HG02973 (cell line): ENCODE measurements at regions not wholly inside any gene's neighbourhood (a gene's known extent, or its start where the extent isn't known, plus 50 kb on each side); places are given as distances from the start of the nearest gene placed in this dataset.
"Not testable (repeated sequence)": the region's sequence is repeated elsewhere in the genome, so short reads cannot be mapped to it uniquely, and the experiment has no call there.

ENCODE experiments used
- ATAC-seq: cut with Tn5 transposase; IDR thresholded peaks from one replicate; pipeline ENCODE4 v1.9.1; 2021; ENCODE audit warnings: moderate library complexity; ENCODE audit not compliant: unreplicated experiment

- ATAC-seq: no peak
Observed at GRCh38 chr5:136749016-136749415, 383.7 kb upstream of the TRPC7 start.

- no peak for ATAC-seq
Observed at GRCh38 chr5:136743052-136743451, 377.7 kb upstream of the TRPC7 start.

- ATAC-seq: no peak
Observed at GRCh38 chr5:136740228-136740627, 374.9 kb upstream of the TRPC7 start.

GRCh38 chr5:136739271-136739670, 373.9 kb upstream of the TRPC7 start:
- ATAC-seq: not testable (repeated sequence)

GRCh38 chr5:136738829-136739228, 373.5 kb upstream of the TRPC7 start:
- ATAC-seq: no peak

- ATAC-seq: no peak
Observed at GRCh38 chr5:136736021-136736420, 370.7 kb upstream of the TRPC7 start.

GRCh38 chr5:136735611-136736010, 370.3 kb upstream of the TRPC7 start:
- not testable (repeated sequence) for ATAC-seq

- no peak for ATAC-seq
Observed at GRCh38 chr5:136734628-136735027, 369.3 kb upstream of the TRPC7 start.

GRCh38 chr5:136732751-136733150, 367.4 kb upstream of the TRPC7 start:
- no peak for ATAC-seq

GRCh38 chr5:136731241-136731900, 366.0 kb upstream of the TRPC7 start:
- ATAC-seq: no peak

- ATAC-seq: no peak
Observed at GRCh38 chr5:136730426-136730825, 365.1 kb upstream of the TRPC7 start.

GRCh38 chr5:136729901-136730355, 364.6 kb upstream of the TRPC7 start:
- no peak for ATAC-seq

GRCh38 chr5:136726506-136726905, 361.2 kb upstream of the TRPC7 start:
- no peak for ATAC-seq

- no peak for ATAC-seq
Observed at GRCh38 chr5:136724161-136724560, 358.8 kb upstream of the TRPC7 start.

GRCh38 chr5:136722581-136722980, 357.2 kb upstream of the TRPC7 start:
- ATAC-seq: no peak

GRCh38 chr5:136722086-136722485, 356.7 kb upstream of the TRPC7 start:
- ATAC-seq: no peak

GRCh38 chr5:136720674-136721073, 355.3 kb upstream of the TRPC7 start:
- no peak for ATAC-seq

GRCh38 chr5:136717917-136718316, 352.6 kb upstream of the TRPC7 start:
- no peak for ATAC-seq

GRCh38 chr5:136714286-136714685, 348.9 kb upstream of the TRPC7 start:
- no peak for ATAC-seq

- no peak for ATAC-seq
Observed at GRCh38 chr5:136712628-136713027, 347.3 kb upstream of the TRPC7 start.

GRCh38 chr5:136710834-136711233, 345.5 kb upstream of the TRPC7 start:
- no peak for ATAC-seq

- no peak for ATAC-seq
Observed at GRCh38 chr5:136703706-136704105, 338.4 kb upstream of the TRPC7 start.

GRCh38 chr5:136703036-136703435, 337.7 kb upstream of the TRPC7 start:
- ATAC-seq: no peak
